Keratinocyte (primary cell): ENCODE measurements at regions not wholly inside any gene's neighbourhood (a gene's known extent, or its start where the extent isn't known, plus 50 kb on each side); places are given as distances from the start of the nearest gene placed in this dataset.

ENCODE experiments used
- DNase-seq: peaks from one replicate; pipeline ENCODE4 v3.0.0-alpha.2; 2011; ENCODE audit warnings: low read depth, missing footprints, low spot score
- FAIRE-seq: peaks from 2 replicates; lab custom pipeline; 2011; peaks lifted over from hg19 to GRCh38; lab: Jason Lieb, UNC
- H2AFZ ChIP-seq: 2 replicates; pipeline ENCODE4 v1.6.0; 2012; ENCODE audit warnings: low read length, control low read depth, inconsistent platforms; ENCODE audit not compliant: control insufficient read depth
- H3K27ac ChIP-seq: 2 replicates; pipeline ENCODE4 v1.5.1; 2011; ENCODE audit warnings: low read length; ENCODE audit not compliant: control insufficient read depth, insufficient read depth
- H3K27me3 ChIP-seq: 3 replicates; pipeline ENCODE4 v1.6.0; 2011; ENCODE audit warnings: low read length; ENCODE audit not compliant: control insufficient read depth, insufficient read depth; ENCODE audit errors: extremely low read depth
- H3K36me3 ChIP-seq, 2 experiments: 2 replicates in 1 of 2; 3 replicates in 1 of 2; pipeline ENCODE4 v1.5.1; 2011; ENCODE audit warnings: low read length in 2 of 2, mild to moderate bottlenecking in 1 of 2; ENCODE audit not compliant: control insufficient read depth in 2 of 2, insufficient read depth in 2 of 2; ENCODE audit errors: extremely low read depth in 1 of 2
- H3K4me1 ChIP-seq: 3 replicates; pipeline ENCODE4 v1.5.1; 2011; ENCODE audit warnings: low read length; ENCODE audit not compliant: control insufficient read depth, insufficient read depth; ENCODE audit errors: extremely low read depth
- H3K4me2 ChIP-seq: 3 replicates; pipeline ENCODE4 v1.6.0; 2011; ENCODE audit warnings: low read depth, low read length; ENCODE audit not compliant: control insufficient read depth, insufficient read depth; ENCODE audit errors: extremely low read depth
- H3K4me3 ChIP-seq, 3 experiments: fragments of 200-600 bp in 1 of 3; sonication (generic) in 1 of 3; 2 replicates in 2 of 3; 3 replicates in 1 of 3; pipeline ENCODE4 v1.5.1; 2011 to 2016; ENCODE audit warnings: low read length in 3 of 3, mild to moderate bottlenecking in 3 of 3, control low read depth in 2 of 3, inconsistent platforms in 1 of 3, low read depth in 1 of 3, mixed read lengths in 1 of 3, mixed run types in 1 of 3, moderate library complexity in 1 of 3; ENCODE audit not compliant: control insufficient read depth in 2 of 3, insufficient read depth in 2 of 3; ENCODE audit errors: extremely low read depth in 1 of 3
- H3K79me2 ChIP-seq: 2 replicates; pipeline ENCODE4 v1.6.0; 2012; ENCODE audit warnings: low read length; ENCODE audit not compliant: control insufficient read depth, insufficient read depth
- H3K9ac ChIP-seq: 3 replicates; pipeline ENCODE4 v1.6.0; 2011; ENCODE audit warnings: low read length; ENCODE audit not compliant: control insufficient read depth, insufficient read depth; ENCODE audit errors: extremely low read depth
- H3K9me1 ChIP-seq: 3 replicates; pipeline ENCODE4 v1.6.0; 2011; ENCODE audit warnings: low read length; ENCODE audit not compliant: control insufficient read depth, insufficient read depth; ENCODE audit errors: extremely low read depth
- H3K9me3 ChIP-seq: 2 replicates; pipeline ENCODE4 v1.5.1; 2012; ENCODE audit warnings: low read depth, low read length; ENCODE audit not compliant: control insufficient read depth
- H4K20me1 ChIP-seq: 3 replicates; pipeline ENCODE4 v1.6.0; 2011; ENCODE audit warnings: low read length; ENCODE audit not compliant: control insufficient read depth, insufficient read depth; ENCODE audit errors: extremely low read depth
- EZH2 ChIP-seq: IDR thresholded peaks from one replicate; pipeline ENCODE4 v1.6.1; 2012; ENCODE audit warnings: inconsistent platforms, mild to moderate bottlenecking, low read length, moderate library complexity
- dilution Hi-C: fragments of 300-500 bp; cut with MboI; formaldehyde crosslinking; loops from one replicate; pipeline ENCODE4 v1.7.0; 2020; ENCODE audit warnings: low sequenced_read_pairs; ENCODE audit not compliant: extremely low pct_ligation_motif_present
- TF ChIP-seq, protein P1 (sequence below), 3 experiments: IDR thresholded peaks in 1 of 3; conservative IDR thresholded peaks in 1 of 3; optimal IDR thresholded peaks in 1 of 3; 2 replicates in 2 of 3; 3 replicates in 1 of 3; pipeline versions ENCODE3 to v1.5.1; 2011; ENCODE audit warnings: low read length in 3 of 3, mild to moderate bottlenecking in 3 of 3, moderate library complexity in 2 of 3, control low read depth in 1 of 3, inconsistent platforms in 1 of 3; ENCODE audit not compliant: insufficient read depth in 2 of 3; ENCODE audit errors: extremely low read depth in 1 of 3

DNA sequence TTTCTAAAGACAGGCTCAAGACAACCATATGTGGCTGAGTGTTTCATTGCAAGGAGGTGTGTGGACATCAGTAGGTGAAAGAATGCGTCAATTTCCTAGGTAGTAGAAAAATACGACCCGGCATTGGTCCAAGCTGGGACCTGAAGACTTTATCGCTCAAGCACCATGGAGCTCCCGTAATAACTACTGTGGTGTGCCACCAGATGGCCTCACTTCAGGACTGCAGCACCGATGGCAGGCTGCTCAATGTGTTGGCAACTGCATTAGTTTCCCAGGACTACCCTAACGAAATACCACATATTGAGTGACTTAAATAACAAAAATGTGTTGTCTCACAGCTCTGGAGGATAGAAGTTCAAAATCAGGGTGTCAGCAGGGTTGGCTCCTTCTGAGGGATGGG is 72.4 kb upstream of the FAT3 start:
- Histone ChIP-seq H3K9me3 (no peaks in the 10 kb centered on the region), H3K4me3 (no peak overlapping the region), H3K9ac (no peak overlapping the region), H3K9me1 (no peaks in the 10 kb centered on the region), H3K79me2 (no peaks in the 10 kb centered on the region), H4K20me1 (no peaks in the 10 kb centered on the region), H3K4me1 (no peaks in the 10 kb centered on the region), H3K4me2 (no peak overlapping the region), H3K27ac (no peak overlapping the region), H2AFZ (no peak overlapping the region), H3K36me3 (no peaks in the 10 kb centered on the region), H3K27me3 (no peaks in the 10 kb centered on the region)
- TF ChIP-seq EZH2, result no peak
- TF ChIP-seq, protein P1, sequence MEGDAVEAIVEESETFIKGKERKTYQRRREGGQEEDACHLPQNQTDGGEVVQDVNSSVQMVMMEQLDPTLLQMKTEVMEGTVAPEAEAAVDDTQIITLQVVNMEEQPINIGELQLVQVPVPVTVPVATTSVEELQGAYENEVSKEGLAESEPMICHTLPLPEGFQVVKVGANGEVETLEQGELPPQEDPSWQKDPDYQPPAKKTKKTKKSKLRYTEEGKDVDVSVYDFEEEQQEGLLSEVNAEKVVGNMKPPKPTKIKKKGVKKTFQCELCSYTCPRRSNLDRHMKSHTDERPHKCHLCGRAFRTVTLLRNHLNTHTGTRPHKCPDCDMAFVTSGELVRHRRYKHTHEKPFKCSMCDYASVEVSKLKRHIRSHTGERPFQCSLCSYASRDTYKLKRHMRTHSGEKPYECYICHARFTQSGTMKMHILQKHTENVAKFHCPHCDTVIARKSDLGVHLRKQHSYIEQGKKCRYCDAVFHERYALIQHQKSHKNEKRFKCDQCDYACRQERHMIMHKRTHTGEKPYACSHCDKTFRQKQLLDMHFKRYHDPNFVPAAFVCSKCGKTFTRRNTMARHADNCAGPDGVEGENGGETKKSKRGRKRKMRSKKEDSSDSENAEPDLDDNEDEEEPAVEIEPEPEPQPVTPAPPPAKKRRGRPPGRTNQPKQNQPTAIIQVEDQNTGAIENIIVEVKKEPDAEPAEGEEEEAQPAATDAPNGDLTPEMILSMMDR (optimal IDR thresholded peaks at IDR 0.05 in 1 of 3, IDR thresholded peaks at IDR 0.05 in 1 of 3, conservative IDR thresholded peaks at IDR 0.05 in 1 of 3; ENCODE audit: extremely low read depth in 1 of 3, insufficient read depth in 2 of 3, low read length in 3 of 3), result peak in 1 of 3 experiments; percentile 21
- DNase-seq (no peak), FAIRE-seq (no peak)
- dilution Hi-C loops, result no loop called here

DNA sequence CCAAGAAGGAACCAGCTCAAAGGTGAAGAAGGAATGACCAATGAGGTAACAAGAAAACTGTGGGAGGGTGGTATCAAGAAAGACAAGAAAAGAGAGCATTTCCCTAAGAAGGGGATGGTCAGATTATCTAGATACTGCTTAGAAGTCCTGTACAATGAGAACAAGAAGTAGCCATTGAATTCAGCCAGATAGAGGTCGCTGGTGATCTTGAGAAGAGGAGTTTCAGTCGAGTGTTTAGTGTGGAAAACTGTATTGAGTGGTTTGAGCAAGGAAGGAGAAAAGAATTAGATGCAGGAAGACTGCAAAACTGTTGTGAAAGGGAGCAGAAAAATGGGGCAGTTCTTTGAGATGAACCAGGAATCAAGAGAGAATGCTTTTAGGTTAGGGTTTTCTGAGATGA is 74.6 kb upstream of the FAT3 start:
- no peak for FAIRE-seq
- H3K9me1 ChIP-seq, result no peaks in the 10 kb centered on the region

More for the DNA sequence above, 74.6 kb upstream of the FAT3 start:
- TF ChIP-seq, protein P1 (optimal IDR thresholded peaks at IDR 0.05 in 1 of 3, IDR thresholded peaks at IDR 0.05 in 1 of 3, conservative IDR thresholded peaks at IDR 0.05 in 1 of 3; ENCODE audit: extremely low read depth in 1 of 3, insufficient read depth in 2 of 3, low read length in 3 of 3), result no peak
- TF ChIP-seq EZH2, result no peak
- DNase-seq, result no peak
- Histone ChIP-seq H3K27me3 (no peaks in the 10 kb centered on the region), H3K36me3 (no peaks in the 10 kb centered on the region), H3K4me3 (no peak overlapping the region), H3K4me2 (no peak overlapping the region), H2AFZ (no peak overlapping the region), H3K9me3 (no peaks in the 10 kb centered on the region), H3K4me1 (no peaks in the 10 kb centered on the region), H3K9ac (no peak overlapping the region), H3K27ac (no peak overlapping the region), H3K79me2 (no peaks in the 10 kb centered on the region), H4K20me1 (no peaks in the 10 kb centered on the region)
- dilution Hi-C loops, result no loop called here
